Endothelial cell (in vitro differentiated cells): ENCODE measurements at regions not wholly inside any gene's neighbourhood (a gene's known extent, or its start where the extent isn't known, plus 50 kb on each side); places are given as distances from the start of the nearest gene placed in this dataset.

Experiments
- DNase-seq: peaks from one replicate; pipeline ENCODE4 v3.0.0; 2021; ENCODE audit warnings: low spot score
- H3K27ac Mint-ChIP-seq: one replicate; pipeline ENCODE4 v1.8.0; 2021; ENCODE audit warnings: mixed read lengths, inconsistent platforms; ENCODE audit not compliant: unreplicated experiment
- H3K27me3 Mint-ChIP-seq: one replicate; pipeline ENCODE4 v1.8.0; 2021; ENCODE audit warnings: mild to moderate bottlenecking, moderate library complexity, mixed read lengths, inconsistent platforms; ENCODE audit not compliant: unreplicated experiment
- H3K36me3 Mint-ChIP-seq: one replicate; pipeline ENCODE4 v1.8.0; 2021; ENCODE audit warnings: mild to moderate bottlenecking, low read depth, mixed read lengths, inconsistent platforms; ENCODE audit not compliant: unreplicated experiment
- H3K4me1 Mint-ChIP-seq: one replicate; pipeline ENCODE4 v1.8.0; 2021; ENCODE audit warnings: mild to moderate bottlenecking, mixed read lengths, inconsistent platforms; ENCODE audit not compliant: unreplicated experiment
- H3K4me3 Mint-ChIP-seq: one replicate; pipeline ENCODE4 v1.8.0; 2021; ENCODE audit warnings: mild to moderate bottlenecking, mixed read lengths, inconsistent platforms; ENCODE audit not compliant: unreplicated experiment
- H3K9me3 Mint-ChIP-seq: one replicate; pipeline ENCODE4 v1.8.0; 2021; ENCODE audit warnings: mixed read lengths, inconsistent platforms; ENCODE audit not compliant: unreplicated experiment
- TF ChIP-seq, protein P1 (sequence below): fragments of 200-600 bp; sonication (generic); IDR thresholded peaks from one replicate; pipeline ENCODE4 v1.5.0; 2021; ENCODE audit warnings: antibody characterized with exemption; ENCODE audit not compliant: unreplicated experiment

DNA sequence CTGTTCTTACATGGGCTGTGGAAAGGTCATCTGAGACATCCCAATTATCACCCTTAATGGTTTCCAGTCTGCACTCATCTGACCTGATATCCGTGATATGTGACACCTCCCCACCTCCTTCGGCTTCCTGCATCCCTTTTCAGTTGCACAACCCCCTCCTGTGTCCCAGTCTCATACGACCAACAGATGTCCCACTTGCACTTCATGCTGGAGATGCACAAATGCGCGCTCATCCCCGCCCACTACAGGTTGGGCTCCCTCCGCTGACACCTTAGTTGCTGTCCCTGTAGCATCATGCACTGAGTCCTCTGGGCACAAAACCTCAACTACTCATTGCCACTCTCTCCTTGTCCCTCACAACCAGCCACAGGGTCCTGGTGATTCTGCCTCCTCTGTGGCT is 94.4 kb downstream of the MIS18A start:
- H3K4me3 Mint-ChIP-seq = no peak overlapping the region
- peaks cover 8% of the 10 kb centered on the region for H3K4me1 Mint-ChIP-seq
- no peak for DNase-seq
- H3K9me3 Mint-ChIP-seq = no peaks in the 10 kb centered on the region
- no peaks in the 10 kb centered on the region for H3K36me3 Mint-ChIP-seq
- TF ChIP-seq, protein P1, sequence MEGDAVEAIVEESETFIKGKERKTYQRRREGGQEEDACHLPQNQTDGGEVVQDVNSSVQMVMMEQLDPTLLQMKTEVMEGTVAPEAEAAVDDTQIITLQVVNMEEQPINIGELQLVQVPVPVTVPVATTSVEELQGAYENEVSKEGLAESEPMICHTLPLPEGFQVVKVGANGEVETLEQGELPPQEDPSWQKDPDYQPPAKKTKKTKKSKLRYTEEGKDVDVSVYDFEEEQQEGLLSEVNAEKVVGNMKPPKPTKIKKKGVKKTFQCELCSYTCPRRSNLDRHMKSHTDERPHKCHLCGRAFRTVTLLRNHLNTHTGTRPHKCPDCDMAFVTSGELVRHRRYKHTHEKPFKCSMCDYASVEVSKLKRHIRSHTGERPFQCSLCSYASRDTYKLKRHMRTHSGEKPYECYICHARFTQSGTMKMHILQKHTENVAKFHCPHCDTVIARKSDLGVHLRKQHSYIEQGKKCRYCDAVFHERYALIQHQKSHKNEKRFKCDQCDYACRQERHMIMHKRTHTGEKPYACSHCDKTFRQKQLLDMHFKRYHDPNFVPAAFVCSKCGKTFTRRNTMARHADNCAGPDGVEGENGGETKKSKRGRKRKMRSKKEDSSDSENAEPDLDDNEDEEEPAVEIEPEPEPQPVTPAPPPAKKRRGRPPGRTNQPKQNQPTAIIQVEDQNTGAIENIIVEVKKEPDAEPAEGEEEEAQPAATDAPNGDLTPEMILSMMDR = no peak
- H3K27ac Mint-ChIP-seq = no peak overlapping the region
- peaks cover 6% of the 10 kb centered on the region for H3K27me3 Mint-ChIP-seq

DNA sequence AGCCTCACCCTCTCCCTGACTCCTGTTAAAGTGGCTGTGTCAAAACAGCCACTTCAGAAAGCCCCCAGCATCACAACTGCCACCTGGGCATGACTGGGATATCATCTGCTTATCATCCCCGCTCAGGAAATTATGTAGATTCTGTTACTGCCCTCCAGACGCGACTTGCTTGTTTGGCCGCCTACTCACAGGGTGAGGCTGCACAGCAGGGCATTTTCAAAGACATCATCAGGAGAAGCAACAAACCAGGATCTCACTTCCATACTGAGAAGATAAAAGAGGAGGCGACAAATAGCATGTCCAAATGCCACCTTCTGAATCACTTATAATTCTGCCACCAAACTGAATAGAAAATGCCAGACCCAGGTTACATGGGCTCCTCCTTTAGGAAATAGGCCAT is 94.8 kb downstream of the MIS18A start:
- H3K36me3 Mint-ChIP-seq = no peaks in the 10 kb centered on the region

DNA sequence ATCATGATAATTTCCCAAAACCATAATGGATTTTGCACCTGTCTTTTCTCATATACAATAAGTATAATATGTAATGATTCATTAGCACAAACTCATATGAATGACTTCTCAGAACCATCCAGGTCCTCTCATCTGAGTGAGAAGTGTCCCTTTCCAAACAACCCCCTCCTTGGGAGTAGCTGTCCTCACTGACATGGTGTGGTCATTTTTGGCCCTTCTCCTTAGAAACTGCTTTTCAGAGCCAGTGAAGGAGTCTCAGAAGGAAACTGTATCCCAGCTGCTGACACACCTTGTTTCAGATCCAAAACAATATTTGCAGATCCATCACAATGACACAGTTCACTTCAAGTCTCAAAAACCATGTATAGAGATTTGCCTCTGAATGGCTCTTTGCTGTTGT is 95.5 kb downstream of the MIS18A start:
- no peaks in the 10 kb centered on the region for H3K9me3 Mint-ChIP-seq
- H3K27ac Mint-ChIP-seq = no peak overlapping the region
- peaks cover 8% of the 10 kb centered on the region for H3K4me1 Mint-ChIP-seq
- no peak for DNase-seq
- TF ChIP-seq, protein P1 = no peak
- peaks cover 6% of the 10 kb centered on the region for H3K27me3 Mint-ChIP-seq
- H3K36me3 Mint-ChIP-seq = no peaks in the 10 kb centered on the region
- H3K4me3 Mint-ChIP-seq = no peak overlapping the region

More for the DNA sequence above, 94.8 kb downstream of the MIS18A start:
- H3K27me3 Mint-ChIP-seq = peaks cover 6% of the 10 kb centered on the region
- H3K4me3 Mint-ChIP-seq = no peak overlapping the region
- H3K4me1 Mint-ChIP-seq = peaks cover 8% of the 10 kb centered on the region
- no peak for DNase-seq
- H3K27ac Mint-ChIP-seq = no peak overlapping the region
- no peaks in the 10 kb centered on the region for H3K9me3 Mint-ChIP-seq
- TF ChIP-seq, protein P1 = no peak

DNA sequence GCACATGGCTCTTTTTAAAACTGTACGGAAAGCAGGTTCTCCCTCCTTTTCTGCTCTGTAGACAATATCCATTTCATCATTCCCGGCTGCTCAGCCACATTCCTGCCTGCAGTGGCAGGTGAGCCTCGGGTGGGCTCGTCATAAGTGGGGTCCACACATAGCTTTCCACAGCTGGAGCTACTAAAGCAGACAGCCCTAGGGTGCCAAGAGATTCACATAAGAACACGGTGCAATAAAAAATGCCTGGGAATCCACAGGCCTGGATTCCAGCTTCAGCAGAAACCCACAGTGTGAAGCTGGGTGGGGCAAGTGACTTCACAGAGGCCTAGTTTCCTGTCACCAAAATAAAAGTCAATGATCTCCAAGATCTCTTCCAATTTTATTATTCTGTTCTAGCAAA is 96.4 kb downstream of the MIS18A start:
- H3K27ac Mint-ChIP-seq = no peak overlapping the region
- H3K4me1 Mint-ChIP-seq = peaks cover 8% of the 10 kb centered on the region
- TF ChIP-seq, protein P1 = no peak
- H3K27me3 Mint-ChIP-seq = peaks cover 6% of the 10 kb centered on the region
- no peak for DNase-seq
- no peaks in the 10 kb centered on the region for H3K36me3 Mint-ChIP-seq
- H3K9me3 Mint-ChIP-seq = no peaks in the 10 kb centered on the region
- H3K4me3 Mint-ChIP-seq = no peak overlapping the region

DNA sequence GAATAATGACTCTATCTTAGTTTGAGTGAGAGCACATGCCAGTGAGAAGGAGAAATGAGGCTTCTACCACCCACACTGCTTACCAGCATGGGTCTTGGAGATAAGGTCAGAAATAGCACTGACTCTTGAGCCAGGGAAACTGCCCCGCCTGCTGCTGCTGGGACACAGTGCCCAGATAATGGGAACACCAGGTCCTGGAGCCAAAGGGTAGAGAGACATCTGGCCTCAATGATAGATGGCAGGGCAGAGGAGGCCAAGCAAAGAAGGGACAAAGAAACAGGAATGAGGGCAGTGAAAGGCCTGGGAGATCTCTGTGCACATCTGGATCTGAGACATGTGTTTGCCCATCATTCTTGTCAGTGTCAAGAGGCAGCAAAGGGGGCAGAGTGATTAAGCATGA is 97.4 kb downstream of the MIS18A start:
- H3K4me3 Mint-ChIP-seq = no peak overlapping the region
- TF ChIP-seq, protein P1 = no peak
- DNase-seq = no peak
- H3K4me1 Mint-ChIP-seq = peaks cover 8% of the 10 kb centered on the region
- peaks cover 6% of the 10 kb centered on the region for H3K27me3 Mint-ChIP-seq
- H3K27ac Mint-ChIP-seq = no peak overlapping the region
- H3K9me3 Mint-ChIP-seq = no peaks in the 10 kb centered on the region
- no peaks in the 10 kb centered on the region for H3K36me3 Mint-ChIP-seq
